Superior temporal gyrus (tissue), 1 donor: ENCODE measurements at regions not wholly inside any gene's neighbourhood (a gene's known extent, or its start where the extent isn't known, plus 50 kb on each side); places are given as distances from the start of the nearest gene placed in this dataset.

Experiments used
- DNase-seq: peaks from one replicate; pipeline ENCODE4 v3.0.0-alpha.2; 2016; ENCODE audit errors: extremely low spot score

GRCh38 chr3:18885612-18886011, 262.7 kb upstream of the KCNH8 start:
- no peak for DNase-seq

DNA sequence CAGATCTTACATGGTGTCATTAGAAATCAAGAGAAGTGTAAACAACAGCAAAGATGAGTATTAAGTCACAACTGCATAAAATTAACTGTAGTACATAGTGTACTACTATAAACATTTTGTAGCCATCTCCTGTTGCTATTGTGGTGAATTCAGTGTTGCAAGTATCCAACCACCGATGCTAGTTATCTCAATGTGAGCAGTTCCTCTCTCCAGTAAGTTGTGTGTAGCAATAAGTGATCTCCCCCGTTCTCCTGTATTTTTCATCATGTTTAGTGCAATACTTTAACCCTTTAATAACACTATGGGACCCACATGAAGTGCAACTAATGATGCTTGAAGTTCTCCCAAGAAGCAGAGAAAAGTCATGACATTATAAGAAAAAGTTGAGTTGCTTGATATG, 264.7 kb upstream of the KCNH8 start:
- DNase-seq: no peak

DNA sequence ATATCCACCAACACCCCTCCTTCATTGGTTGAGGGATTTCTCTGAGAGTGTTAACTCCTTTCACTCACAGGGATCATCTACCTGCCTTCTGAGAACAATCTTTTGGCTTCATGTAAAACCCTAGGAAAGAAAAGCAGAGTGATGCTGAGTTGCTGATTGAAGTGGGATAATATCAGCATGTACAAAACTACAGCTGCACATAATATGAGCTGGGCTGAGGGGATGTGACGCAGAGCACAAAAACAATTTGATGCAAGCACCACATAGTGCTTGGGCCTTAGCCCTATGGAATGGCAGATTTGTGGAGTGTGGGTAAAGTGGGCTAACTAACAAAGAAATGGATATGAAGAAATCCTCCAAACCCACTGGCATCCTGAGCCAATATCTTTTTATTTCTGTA, 267.6 kb upstream of the KCNH8 start:
- no peak for DNase-seq

GRCh38 chr3:18872466-18872865, 275.8 kb upstream of the KCNH8 start:
- DNase-seq: no peak

- no peak for DNase-seq
Measured at GRCh38 chr3:18870642-18871041, 277.7 kb upstream of the KCNH8 start.

- DNase-seq: no peak
Measured at GRCh38 chr3:18870074-18870640, 278.2 kb upstream of the KCNH8 start.

DNA sequence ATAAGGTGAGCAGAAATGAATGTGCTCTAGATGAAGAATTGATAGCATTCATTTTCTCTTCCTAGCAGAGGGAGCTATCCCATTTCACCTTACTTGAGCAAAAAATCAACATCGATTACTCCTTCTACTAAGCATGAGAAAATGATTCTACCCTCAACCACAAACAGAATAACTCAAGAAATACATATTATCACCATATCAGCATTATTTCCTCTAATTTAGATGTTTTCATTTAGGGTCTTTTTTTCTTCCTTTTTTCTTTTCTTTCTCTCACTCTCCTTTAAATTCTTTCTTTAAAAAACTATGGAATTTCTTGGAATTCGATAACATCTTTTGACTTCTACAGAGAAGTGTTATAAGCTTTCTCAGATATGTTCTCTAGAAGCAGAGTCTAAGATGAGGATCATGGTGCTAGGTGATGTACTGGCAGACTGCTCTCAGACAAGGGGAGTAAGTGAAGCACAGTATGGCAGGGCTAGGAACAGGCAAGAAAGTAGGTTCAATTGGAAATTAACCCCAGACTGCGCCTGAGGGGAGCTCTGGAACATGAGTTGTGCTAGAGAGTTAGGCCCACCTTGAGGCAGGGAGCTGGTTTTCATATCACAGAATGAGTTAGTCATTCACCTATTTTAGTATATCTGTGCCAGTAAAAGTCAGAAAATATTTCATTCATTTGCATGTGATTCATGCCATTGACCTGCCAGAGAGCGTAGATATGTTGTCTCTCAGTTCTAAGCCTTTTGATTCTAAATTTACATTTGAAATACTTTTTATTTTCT, 279.2 kb upstream of the KCNH8 start:
- no peak for DNase-seq

DNA sequence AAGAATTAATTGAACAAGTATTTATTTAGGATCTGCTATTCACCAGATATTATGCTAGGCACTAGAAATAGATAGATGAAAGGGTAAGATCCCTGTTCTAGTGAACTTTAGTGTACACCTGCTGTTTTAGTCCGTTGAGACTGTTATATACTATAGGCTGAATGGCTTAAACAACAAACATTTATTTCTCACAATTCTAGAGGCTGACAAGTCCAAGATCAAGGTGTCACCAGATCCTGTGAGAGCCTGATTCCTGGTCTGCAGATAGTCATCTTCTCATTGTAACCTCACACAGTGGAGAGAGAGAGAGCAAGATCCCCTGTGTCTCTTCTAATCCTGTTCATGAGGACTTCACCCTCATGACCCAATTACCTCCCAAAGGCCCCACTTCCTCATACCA, 281.4 kb upstream of the KCNH8 start:
- no peak for DNase-seq

DNA sequence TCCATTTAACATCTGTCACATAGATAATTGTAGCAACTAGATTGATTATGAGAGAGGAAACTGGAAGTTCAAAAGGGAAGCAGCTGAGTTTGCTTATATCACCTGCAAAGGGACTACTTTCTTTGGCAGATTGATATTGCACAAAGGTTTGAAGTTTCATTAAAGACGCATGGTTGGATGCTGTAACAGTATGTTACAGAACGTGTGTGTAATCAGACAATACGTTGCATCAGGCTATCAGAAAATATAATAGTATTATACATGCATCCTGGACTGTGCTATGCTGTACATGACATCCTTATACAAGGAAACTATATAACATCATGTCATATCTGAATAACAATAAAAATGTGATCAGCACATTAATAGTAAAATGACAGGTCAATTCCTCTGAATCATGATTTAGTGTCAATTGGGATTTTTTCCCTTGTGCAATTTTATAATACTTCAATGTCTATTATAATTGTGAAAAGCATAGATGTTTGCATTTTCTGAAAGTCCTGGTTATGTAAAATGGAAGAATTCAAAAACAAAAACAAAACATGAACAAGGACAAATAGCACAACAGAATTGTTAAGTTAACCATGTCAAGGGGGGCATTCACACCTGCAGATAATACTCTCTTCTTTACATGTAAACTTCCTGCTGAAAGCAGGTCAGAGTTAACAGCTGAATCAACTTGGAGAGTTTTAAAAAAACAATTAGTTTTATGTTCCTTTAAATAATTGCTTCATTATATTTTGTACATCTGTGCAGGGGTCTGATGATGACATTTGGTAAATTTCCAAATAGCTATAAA, 283.2 kb upstream of the KCNH8 start:
- no peak for DNase-seq

GRCh38 chr3:18862077-18862476, 286.2 kb upstream of the KCNH8 start:
- DNase-seq: no peak

GRCh38 chr3:18861137-18861536, 287.2 kb upstream of the KCNH8 start:
- DNase-seq: no peak

- no peak for DNase-seq
Measured at GRCh38 chr3:18853269-18853668, 295.0 kb upstream of the KCNH8 start.

DNA sequence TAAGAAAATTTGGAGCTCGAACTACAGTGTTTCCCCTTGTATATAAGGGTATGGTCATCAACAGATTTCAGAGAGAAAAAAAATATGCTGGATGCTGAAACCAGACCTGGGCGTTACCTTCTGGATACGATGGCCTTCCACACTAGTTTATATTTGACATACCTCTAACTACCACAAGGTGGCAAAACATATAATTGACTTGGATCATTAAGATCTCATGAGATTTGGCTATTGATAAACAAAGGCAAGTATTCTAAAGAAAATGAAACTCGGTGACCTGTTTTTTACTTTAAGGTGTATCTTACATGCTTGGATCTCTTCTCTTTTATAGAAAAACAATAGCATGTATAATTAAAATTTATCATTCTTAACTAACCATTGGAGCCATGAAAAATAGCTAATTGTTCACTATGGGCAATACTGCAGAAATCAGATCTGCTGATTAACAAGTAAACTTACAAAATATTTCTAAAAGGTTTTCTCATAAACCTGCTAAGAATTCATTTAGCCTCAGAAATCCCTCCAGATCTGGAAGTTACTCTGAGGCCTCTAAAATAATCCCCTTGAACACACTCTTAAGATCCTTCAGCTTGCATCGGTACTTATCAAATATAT, 300.6 kb upstream of the KCNH8 start:
- DNase-seq: peak; percentile 28

DNA sequence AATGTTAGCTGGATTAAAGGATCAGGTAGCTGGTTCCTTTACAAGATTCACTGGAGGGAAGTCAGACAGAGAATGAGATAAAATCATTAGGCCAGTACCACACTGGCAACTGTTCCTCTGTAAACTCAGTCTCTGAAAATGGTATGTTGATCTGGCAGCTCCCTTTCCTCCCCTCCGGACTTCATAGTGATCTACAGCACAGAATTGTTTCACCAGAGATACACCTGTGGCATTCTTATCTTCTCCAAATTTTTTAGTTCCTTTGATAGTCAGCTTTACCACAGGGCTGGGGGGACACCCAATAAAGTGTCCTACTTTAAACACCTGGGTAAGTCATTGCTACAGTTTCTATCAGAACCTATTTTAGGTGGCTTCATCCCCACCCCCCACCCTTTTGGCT, 304.3 kb upstream of the KCNH8 start:
- no peak for DNase-seq

- no peak for DNase-seq
Measured at GRCh38 chr3:18843188-18843587, 305.1 kb upstream of the KCNH8 start.

- DNase-seq: no peak
Measured at GRCh38 chr3:18841422-18842343, 306.6 kb upstream of the KCNH8 start.

DNA sequence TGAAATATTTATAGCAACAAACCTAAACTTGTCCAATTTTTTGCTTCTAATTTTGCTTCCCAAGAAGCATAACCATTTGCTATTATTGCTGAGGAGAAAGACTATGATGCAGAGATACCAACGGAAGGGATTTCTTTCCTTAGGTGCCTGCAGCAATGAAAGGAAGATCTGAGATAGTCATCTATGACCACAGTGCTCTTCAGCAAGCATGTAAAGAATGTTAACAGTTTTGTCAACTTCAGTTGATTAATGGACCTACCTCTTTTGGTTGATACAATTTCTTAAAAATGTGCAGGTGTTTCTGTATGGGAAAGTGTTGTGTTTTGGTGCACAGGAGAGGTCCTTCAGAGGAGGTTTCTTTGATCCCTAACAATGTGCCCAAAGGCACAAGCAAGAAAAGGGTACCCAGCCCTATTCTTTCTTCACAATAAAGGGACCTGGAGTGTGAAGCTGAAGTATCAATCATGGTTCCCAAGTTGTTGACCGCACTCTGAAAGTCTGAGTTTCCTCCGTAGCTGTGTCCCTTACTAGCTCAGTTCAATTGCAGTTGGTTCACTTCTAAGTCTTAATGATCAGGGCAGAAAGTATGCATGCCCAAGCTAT, 307.7 kb upstream of the KCNH8 start:
- DNase-seq: no peak

DNA sequence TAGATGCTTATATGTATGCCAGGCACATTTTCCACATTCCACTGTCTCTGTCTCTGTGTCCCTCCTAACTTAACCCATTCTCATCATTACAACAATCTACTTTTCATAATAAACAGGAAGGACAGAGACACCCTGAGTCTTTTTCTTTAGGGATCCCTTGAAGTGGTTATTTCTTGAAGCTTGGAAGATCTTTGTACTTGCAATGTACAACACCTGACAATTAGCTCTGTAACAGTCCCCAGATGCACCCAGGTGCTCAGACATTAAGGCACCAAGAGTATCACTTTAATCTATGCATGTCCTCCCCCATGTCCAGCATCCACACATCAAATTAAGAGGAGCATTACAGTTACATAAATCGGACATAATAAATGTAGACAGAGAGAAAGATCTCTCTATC, 309.6 kb upstream of the KCNH8 start:
- DNase-seq: no peak

- DNase-seq: no peak
Measured at GRCh38 chr3:18837137-18837755, 311.1 kb upstream of the KCNH8 start.

DNA sequence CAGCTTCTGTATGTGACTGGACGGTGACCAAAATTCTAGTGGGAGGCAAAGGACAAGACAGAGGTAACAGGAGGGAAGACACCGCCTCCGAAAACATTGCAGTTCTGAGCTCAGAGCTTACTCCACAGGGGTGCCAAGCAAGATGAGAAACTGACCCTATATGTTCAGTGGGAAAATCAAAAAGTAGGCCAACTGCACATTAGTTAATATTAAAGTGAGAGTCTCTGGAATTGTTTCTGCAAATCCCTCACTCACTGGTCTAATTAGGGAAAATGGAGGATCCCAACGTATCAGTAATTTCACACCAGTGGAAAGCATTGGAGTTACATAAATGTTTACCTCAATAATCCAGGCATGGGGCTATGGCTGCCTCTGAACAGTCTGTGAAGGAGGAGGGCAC, 313.3 kb upstream of the KCNH8 start:
- no peak for DNase-seq

DNA sequence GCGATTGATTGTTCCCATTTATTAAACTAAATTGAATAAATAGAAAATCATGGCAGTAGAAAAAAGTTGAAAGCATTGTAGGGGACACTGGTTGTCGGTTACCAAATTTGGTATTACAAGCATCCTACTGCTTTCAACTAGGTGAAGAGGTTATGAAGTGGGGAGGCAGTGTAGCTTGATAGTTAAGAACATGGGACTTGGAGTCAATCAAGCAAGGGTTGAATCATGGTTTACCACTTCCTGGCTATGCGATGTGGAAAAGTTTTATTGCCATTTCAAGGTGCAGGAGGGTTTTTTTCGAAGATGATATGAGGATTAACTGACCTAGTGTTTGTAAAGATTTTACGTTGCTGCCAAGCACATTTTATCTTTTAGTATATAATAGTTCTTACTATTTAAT, 318.2 kb upstream of the KCNH8 start:
- DNase-seq: no peak
